K562 (cell line): ENCODE measurements at regions not wholly inside any gene's neighbourhood (a gene's known extent, or its start where the extent isn't known, plus 50 kb on each side); places are given as distances from the start of the nearest gene placed in this dataset.

Experiments
- ARID1B ChIP-seq: fragments of 450-650 bp; IDR thresholded peaks from 2 replicates; pipeline ENCODE4 v1.6.1; 2016; ENCODE audit warnings: antibody characterized with exemption, mild to moderate bottlenecking, inconsistent platforms
- NR0B1 ChIP-seq: fragments of 450-650 bp; IDR thresholded peaks from one replicate; pipeline ENCODE4 v1.6.1; 2018; ENCODE audit warnings: mild to moderate bottlenecking, moderate library complexity; ENCODE audit not compliant: partially characterized antibody
- PYGO2 ChIP-seq: fragments of 450-650 bp; IDR thresholded peaks from 2 replicates; pipeline ENCODE4 v1.6.1; 2016; ENCODE audit warnings: mild to moderate bottlenecking, missing genetic modification characterization, moderate library complexity, missing compliant biosample characterization
- TF ChIP-seq, protein P1 (sequence below): fragments of 250-450 bp; sonication (Bioruptor Pico); IDR thresholded peaks from 2 replicates; pipeline ENCODE4 v1.5.0; 2021
- TF ChIP-seq, protein P2 (sequence below): fragments of 450-650 bp; formaldehyde crosslinking; IDR thresholded peaks from 2 replicates; pipeline ENCODE4 v1.4.0; 2020; ENCODE audit warnings: mild to moderate bottlenecking, moderate library complexity

GRCh38 chr11:44397586-44398178 lies 87.7 kb upstream of the ALX4 start (continued):
- TF ChIP-seq NR0B1 (no peak), ARID1B (peak; percentile 73), PYGO2 (tag) (no peak)
- TF ChIP-seq, protein P1, sequence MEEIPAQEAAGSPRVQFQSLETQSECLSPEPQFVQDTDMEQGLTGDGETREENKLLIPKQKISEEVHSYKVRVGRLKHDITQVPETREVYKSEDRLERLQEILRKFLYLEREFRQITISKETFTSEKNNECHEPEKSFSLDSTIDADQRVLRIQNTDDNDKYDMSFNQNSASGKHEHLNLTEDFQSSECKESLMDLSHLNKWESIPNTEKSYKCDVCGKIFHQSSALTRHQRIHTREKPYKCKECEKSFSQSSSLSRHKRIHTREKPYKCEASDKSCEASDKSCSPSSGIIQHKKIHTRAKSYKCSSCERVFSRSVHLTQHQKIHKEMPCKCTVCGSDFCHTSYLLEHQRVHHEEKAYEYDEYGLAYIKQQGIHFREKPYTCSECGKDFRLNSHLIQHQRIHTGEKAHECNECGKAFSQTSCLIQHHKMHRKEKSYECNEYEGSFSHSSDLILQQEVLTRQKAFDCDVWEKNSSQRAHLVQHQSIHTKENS (CRISPR knock-in tag): no peak
- TF ChIP-seq, protein P2, sequence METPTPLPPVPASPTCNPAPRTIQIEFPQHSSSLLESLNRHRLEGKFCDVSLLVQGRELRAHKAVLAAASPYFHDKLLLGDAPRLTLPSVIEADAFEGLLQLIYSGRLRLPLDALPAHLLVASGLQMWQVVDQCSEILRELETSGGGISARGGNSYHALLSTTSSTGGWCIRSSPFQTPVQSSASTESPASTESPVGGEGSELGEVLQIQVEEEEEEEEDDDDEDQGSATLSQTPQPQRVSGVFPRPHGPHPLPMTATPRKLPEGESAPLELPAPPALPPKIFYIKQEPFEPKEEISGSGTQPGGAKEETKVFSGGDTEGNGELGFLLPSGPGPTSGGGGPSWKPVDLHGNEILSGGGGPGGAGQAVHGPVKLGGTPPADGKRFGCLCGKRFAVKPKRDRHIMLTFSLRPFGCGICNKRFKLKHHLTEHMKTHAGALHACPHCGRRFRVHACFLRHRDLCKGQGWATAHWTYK (CRISPR knock-in tag): no peak
